ENCODE measurements at regions not wholly inside any gene's neighbourhood (a gene's known extent, or its start where the extent isn't known, plus 50 kb on each side); places are given as distances from the start of the nearest gene placed in this dataset.
A peak's percentile ranks its signal among the peaks of the same experiment; 100 is the strongest.

GRCh38 chr11:76721755-76722677, 51.5 kb upstream of the LRRC32 start:
- peak; percentile 85 for DNase-seq

GRCh38 chr11:76723142-76723541, 52.6 kb upstream of the LRRC32 start:
- DNase-seq: no peak

GRCh38 chr11:76723548-76723947, 53.0 kb upstream of the LRRC32 start:
- DNase-seq: no peak

GRCh38 chr11:76724171-76724768, 53.7 kb upstream of the LRRC32 start:
- no peak for DNase-seq

- no peak for DNase-seq
Observed at GRCh38 chr11:76728227-76728626, 54.9 kb upstream of the TSKU start.

- DNase-seq: no peak
Observed at GRCh38 chr11:76728778-76729177, 54.4 kb upstream of the TSKU start.

- no peak for DNase-seq
Observed at GRCh38 chr11:76729214-76729613, 53.9 kb upstream of the TSKU start.

GRCh38 chr11:76730887-76731565, 52.1 kb upstream of the TSKU start:
- no peak for DNase-seq

GRCh38 chr11:76732643-76733042, 50.5 kb upstream of the TSKU start:
- DNase-seq: no peak

Data from hindlimb muscle (tissue), 1 donor.